GM18858 (cell line): ENCODE measurements at regions not wholly inside any gene's neighbourhood (a gene's known extent, or its start where the extent isn't known, plus 50 kb on each side); places are given as distances from the start of the nearest gene placed in this dataset.
A peak's percentile ranks its signal among the peaks of the same experiment; 100 is the strongest.
"Not testable (repeated sequence)": the region's sequence is repeated elsewhere in the genome, so short reads cannot be mapped to it uniquely, and the experiment has no call there.

Experiments used
- ATAC-seq: cut with Tn5 transposase; IDR thresholded peaks from one replicate; pipeline ENCODE4 v1.9.1; 2021; ENCODE audit not compliant: unreplicated experiment

GRCh38 chr4:19278665-19279064 is 973.0 kb upstream of the SLIT2 start:
- no peak for ATAC-seq

- no peak for ATAC-seq
These were observed 985.1 kb upstream of the SLIT2 start for GRCh38 chr4:19266566-19266965.

GRCh38 chr4:19262467-19262866 is 989.2 kb upstream of the SLIT2 start:
- ATAC-seq = no peak

DNA sequence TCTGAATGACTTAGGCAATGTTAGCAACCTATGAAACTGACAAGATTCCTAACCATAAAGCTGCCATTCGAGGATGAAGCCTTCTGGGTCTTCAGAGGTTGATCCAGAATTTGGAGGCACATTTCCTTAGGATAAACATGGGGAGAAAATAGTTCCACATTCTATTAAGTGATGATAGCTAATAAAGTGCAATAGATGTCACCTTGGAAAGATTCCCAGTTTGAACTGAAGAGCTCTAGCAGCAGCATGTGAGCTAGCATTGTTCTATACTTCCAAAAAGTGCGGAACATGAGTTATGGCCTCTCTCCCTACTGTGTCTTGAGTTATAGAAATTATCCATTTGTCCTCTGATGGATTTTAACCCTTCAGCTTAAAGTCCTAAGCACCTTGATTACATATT is 991.4 kb upstream of the SLIT2 start:
- no peak for ATAC-seq

GRCh38 chr4:19259920-19260319 is 991.8 kb upstream of the SLIT2 start:
- ATAC-seq = no peak

GRCh38 chr4:19256823-19257222 is 994.9 kb upstream of the SLIT2 start:
- ATAC-seq = no peak

GRCh38 chr4:19254486-19254885 is 997.2 kb upstream of the SLIT2 start:
- ATAC-seq = no peak

DNA sequence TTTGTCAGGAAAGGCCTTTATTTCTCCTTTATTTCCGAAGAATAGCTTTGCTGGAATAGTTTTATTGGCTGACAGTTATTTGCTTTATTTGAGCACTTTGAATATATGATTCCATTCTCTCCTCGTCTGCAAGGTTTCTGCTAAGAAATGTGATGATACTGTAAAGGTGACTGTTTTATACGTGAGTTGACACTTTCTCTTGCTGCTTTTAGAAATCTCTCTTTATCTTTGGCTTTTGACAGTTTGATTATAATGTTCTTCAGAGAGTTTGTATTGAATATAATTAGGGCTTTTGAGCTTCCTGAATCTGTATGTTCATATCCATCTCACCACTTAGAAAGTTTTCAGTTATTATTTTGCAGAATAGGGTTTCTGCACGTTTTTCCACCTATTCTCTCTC is 1003.7 kb upstream of the SLIT2 start:
- no peak for ATAC-seq

DNA sequence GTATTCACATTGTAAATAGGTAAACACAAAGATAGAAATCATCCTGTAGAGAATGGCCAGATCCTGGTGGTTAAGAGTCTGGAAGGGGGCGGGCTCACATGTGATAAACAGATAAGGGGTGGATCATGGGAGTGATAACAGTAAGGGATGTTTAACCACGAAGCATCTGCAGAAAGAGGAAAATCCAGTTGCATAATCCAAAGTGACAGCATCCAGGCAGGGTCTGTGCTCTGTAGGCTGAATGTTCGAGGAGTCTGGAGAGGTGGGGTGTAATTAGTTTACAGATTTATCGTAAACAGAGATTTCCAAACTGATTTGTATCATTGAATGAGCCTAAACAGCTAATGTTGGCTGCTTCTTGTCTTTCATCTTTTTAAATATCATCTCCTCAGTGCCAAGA is 1009.8 kb upstream of the SLIT2 start:
- no peak for ATAC-seq

DNA sequence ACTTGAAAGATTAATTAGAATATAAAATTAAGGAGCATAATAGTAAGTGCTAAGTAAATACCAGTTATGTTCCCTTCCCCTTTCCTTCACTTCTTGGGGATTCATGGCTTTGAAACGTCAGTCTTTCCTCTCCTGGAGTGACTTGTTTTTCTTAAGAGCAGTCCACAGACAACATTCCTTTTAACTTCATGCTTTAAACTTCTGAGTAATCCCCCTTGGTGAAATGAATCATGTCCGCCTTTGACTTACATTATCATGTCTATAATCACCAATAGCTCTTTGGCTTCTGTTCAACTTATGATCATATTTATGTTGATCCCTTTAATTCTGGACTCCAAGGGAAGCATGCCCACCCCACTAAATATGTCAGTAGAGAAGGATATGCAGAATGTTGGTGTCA is 1012.1 kb upstream of the SLIT2 start:
- no peak for ATAC-seq

DNA sequence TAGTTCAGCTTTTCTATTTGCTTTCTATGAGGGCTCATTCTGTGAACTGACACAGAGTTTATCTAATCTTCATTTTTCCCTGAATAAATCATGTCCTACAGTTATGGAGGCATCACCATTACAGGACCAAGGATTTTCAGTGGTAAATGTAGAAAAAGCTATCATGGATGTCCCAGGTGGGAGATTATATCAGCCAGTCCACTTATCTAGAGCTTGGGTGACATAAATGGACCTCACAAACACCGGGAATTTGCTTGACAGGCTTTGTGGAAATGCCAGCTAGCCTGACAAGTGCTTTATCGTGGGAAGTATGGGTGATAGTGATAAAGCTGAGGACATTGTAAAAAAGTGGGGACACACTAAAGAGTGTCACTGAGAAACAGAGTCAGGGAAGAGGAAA is 1015.2 kb upstream of the SLIT2 start:
- ATAC-seq = no peak

DNA sequence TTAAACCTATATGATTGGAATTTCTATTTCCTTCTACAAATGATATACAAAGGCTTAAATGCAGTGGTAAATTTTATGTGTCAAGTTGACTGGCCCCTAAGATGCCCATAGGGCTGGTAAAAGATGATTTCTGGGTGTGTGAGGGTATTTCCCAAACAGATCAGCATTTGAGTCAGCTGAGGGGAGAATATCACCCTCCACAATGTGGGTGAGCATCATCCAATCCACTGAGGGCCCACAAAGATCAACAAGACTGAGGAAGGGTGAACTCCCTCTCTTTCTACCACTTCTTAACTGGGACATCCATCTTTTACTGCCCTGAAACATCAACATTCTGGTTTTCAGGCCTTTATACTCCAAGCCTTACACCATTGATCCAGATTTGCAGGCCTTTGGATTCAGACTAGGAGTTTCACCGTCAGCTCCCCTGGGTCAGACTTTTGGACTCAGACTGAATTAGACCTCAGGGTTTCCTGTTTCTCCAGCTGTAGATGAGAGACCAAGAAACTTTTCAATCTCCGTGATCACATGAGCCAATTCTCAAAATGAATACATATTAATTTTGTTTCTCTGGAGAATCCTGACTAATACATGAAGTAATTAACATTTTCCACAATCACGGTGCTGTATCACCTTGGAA is 1020.7 kb upstream of the SLIT2 start:
- peak; percentile 40 for ATAC-seq

DNA sequence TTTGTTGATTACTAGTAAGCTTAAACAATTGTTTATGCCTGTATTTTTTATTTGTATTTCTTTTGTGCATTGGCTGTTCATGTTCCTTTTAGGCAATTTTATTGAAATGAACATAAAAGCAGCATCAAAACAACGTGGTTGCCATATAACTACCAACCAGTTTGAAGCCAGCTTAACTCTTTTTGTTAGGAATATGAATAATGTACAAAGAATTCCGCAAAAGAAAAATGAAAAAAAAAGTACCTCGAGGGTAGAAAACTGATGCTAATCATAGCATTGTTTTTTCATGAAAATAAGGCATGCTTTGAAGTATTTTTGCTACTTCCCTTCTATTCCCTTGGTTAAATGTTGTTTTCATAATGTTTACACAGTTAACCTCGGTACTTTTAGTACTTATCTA is 1024.0 kb upstream of the SLIT2 start:
- no peak for ATAC-seq

GRCh38 chr4:19224820-19225219 is 1026.9 kb upstream of the SLIT2 start:
- no peak for ATAC-seq

DNA sequence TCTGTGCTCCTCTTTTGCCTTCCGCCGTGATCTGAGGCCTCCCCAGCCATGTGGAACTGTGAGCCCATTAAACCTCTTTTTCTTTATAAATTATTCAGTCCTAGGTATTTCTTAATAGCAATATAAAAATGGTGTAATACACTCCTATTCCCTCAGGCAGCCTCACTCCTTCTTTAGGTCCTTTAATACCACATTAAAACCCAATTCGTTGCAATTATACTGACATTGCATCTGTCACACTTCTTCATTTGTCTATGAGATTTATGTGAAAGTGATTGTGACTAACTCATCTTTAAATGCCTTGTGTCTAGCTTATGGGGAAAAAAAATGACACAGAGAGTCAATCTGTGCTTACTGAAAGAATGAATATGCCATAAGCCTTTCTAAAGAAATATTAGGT is 1035.2 kb upstream of the SLIT2 start:
- ATAC-seq = no peak

DNA sequence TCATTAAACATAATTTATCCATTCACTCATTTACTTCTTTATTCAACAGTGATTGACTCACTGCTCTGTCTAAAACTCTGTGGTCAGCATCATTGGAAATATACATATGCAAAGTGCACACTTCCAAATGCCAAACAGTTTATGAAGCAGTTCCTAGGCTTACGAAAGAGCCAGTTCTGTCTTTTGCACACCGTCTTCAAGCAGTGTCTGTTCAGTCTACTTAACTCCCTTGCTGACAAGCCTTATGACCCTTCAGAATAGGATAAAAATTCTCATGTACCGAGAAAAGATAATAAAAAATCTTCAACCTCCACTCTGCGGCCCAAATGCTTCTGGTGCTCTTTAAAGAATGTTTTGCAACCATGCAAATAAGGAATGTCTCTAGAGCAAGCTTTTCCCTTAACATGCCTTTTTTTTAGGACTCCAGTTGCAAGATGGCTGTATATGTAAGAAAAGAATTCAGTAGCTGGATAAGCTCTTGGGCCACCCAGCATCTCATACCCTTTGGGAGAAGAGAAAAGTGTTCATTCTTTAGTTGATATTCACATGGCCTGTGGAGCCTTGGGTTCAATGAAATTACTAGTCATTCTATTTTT is 1037.0 kb upstream of the SLIT2 start:
- no peak for ATAC-seq

DNA sequence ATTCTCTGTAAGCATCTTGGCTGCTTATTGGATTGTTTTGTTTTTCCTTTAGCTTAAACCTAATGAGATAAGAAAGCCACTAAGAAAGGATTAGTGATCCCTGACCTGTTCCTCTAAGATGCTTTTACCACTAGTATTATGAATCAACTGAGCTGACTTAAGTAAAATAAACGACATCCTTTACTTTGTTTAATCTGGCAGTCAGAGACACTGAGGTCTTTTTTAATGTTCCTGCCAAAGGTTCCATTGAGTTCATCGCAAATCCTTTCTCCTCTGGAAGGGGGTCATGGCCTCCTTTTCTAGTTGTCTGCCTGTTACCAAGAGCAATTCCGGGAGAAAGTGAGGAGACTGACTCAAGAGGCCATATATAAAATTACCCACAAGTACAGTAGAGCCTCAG is 1038.3 kb upstream of the SLIT2 start:
- no peak for ATAC-seq

DNA sequence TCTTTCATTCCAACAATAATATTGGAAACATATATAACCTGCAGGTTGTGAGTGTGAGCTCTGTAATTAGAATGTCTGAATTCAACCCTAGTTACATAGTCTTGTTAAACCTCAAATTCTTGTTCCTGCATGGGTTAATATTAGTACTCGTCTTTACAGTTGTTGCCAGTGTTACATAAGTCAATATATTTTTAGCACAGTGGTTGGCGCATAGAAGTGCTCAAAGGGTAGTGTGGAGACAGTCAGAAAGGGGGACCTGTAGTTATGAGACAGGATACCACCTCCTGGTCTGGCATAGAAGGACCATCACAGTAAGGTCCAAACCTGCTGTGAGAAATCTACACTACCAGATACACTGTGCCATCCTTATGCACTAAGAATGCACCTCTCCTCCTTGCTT is 1045.9 kb upstream of the SLIT2 start:
- ATAC-seq = no peak

GRCh38 chr4:19197838-19198237 is 1053.9 kb upstream of the SLIT2 start:
- not testable (repeated sequence) for ATAC-seq

- no peak for ATAC-seq
These were observed 1056.0 kb upstream of the SLIT2 start for GRCh38 chr4:19195696-19196095.

GRCh38 chr4:19194672-19195071 is 1057.0 kb upstream of the SLIT2 start:
- ATAC-seq = no peak

DNA sequence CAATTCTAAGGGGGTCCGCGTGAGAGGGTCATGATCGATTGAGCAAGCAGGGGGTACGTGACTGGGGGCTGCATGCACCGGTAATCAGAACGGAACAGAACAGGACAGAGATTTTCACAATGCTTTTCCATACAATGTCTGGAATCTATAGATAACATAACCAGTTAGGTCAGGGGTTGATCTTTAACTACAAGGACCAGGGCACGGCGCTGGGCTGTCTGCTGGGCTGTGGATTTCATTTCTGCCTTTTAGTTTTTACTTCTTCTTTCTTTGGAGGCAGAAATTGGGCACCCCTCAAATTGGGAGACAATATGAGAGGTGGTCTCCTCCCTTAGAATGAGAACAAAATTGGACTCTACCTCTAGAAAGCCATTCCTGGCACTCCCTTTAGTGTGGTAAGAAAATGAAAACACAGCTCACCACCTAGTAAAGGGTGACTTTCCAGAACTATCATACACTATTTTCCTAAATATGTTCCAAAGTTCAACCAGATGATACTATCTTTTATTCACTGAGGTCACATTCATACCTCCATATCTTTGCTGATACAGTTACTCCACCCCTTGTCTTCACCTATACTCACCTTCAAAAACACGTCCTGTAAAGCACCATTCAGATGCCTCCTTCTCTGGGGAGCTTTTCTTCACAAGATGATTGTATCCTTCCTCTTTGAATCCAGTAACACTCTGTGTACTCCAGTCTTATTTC is 1058.3 kb upstream of the SLIT2 start:
- ATAC-seq = no peak
